OCI-LY7 (cell line): ENCODE measurements at regions not wholly inside any gene's neighbourhood (a gene's known extent, or its start where the extent isn't known, plus 50 kb on each side); places are given as distances from the start of the nearest gene placed in this dataset.
"Not testable (repeated sequence)": the region's sequence is repeated elsewhere in the genome, so short reads cannot be mapped to it uniquely, and the experiment has no call there.

Experiments used
- BruUV-seq: library from RNA; stranded (reverse); fragments of 400-500 nt; replicated peaks from 2 replicates; lab custom pipeline; 2021; lab: Mats Ljungman, UMichigan
- CTCF ChIA-PET: fragments of 300-600 bp; sonication (Branson Sonifier 250); formaldehyde crosslinking; loops from one replicate; lab custom pipeline; 2022; ENCODE audit warnings: antibody characterized with exemption; ENCODE audit not compliant: unreplicated experiment; lab: Charles Lee
- POLR2A ChIA-PET: fragments of 300-600 bp; sonication (Branson Sonifier 250); formaldehyde crosslinking; loops from one replicate; lab custom pipeline; 2022; ENCODE audit warnings: antibody characterized with exemption; lab: Charles Lee
- DNase-seq: peaks from one replicate; pipeline ENCODE4 v3.0.0-alpha.2; 2015; ENCODE audit warnings: low spot score
- H2AFZ ChIP-seq: fragments of 200-600 bp; sonication (generic), shearing (Covaris generic); 2 replicates; pipeline ENCODE4 v1.6.1; 2014; ENCODE audit warnings: mild to moderate bottlenecking, antibody characterized with exemption, low read length, moderate library complexity
- H3K27ac ChIP-seq: fragments of 200-600 bp; sonication (generic); 2 replicates; pipeline ENCODE4 v1.5.1; 2014; ENCODE audit warnings: mixed run types, low read depth, mild to moderate bottlenecking, moderate library complexity, low read length, inconsistent platforms; ENCODE audit not compliant: poor library complexity, severe bottlenecking
- H3K36me3 ChIP-seq: fragments of 200-600 bp; sonication (generic); 2 replicates; pipeline ENCODE4 v1.6.1; 2014; ENCODE audit warnings: mild to moderate bottlenecking, antibody characterized with exemption, low read length, moderate library complexity, mixed read lengths; ENCODE audit not compliant: insufficient read depth
- H3K4me1 ChIP-seq: fragments of 200-600 bp; sonication (generic); 2 replicates; pipeline ENCODE4 v1.5.1; 2014; ENCODE audit warnings: mild to moderate bottlenecking, low read length; ENCODE audit not compliant: insufficient read depth, poor library complexity, severe bottlenecking
- H3K4me2 ChIP-seq: fragments of 200-600 bp; sonication (generic); 2 replicates; pipeline ENCODE4 v1.6.1; 2014; ENCODE audit warnings: mild to moderate bottlenecking, low read length
- H3K4me3 ChIP-seq: fragments of 200-600 bp; sonication (generic); 2 replicates; pipeline ENCODE4 v1.5.1; 2014; ENCODE audit warnings: mild to moderate bottlenecking, low read depth, low read length; ENCODE audit not compliant: poor library complexity, severe bottlenecking
- H3K79me2 ChIP-seq: fragments of 200-600 bp; sonication (generic); 2 replicates; pipeline ENCODE4 v1.6.1; 2016; ENCODE audit warnings: low read depth, mild to moderate bottlenecking, low read length, moderate library complexity, mixed read lengths; ENCODE audit not compliant: insufficient read depth
- H3K9me2 ChIP-seq: fragments of 200-600 bp; sonication (generic); 2 replicates; pipeline ENCODE4 v1.6.1; 2016; ENCODE audit warnings: mild to moderate bottlenecking, low read length, mixed read lengths; ENCODE audit not compliant: insufficient read depth
- H3K9me3 ChIP-seq: fragments of 200-600 bp; sonication (generic); 2 replicates; pipeline ENCODE4 v1.6.1; 2014; ENCODE audit warnings: mild to moderate bottlenecking, mixed run types, low read length, mixed read lengths
- H4K20me1 ChIP-seq: fragments of 200-600 bp; sonication (generic); 2 replicates; pipeline ENCODE4 v1.6.1; 2014; ENCODE audit warnings: mild to moderate bottlenecking, antibody characterized with exemption, low read length, moderate library complexity, mixed read lengths; ENCODE audit not compliant: insufficient read depth
- CTCF ChIP-seq: fragments of 200-600 bp; sonication (generic); conservative IDR thresholded peaks from 2 replicates; pipeline ENCODE4 v1.5.1; 2014; ENCODE audit warnings: mild to moderate bottlenecking, antibody characterized with exemption, low read length, moderate library complexity, mixed read lengths
- EZH2phosphoT487 ChIP-seq: fragments of 200-600 bp; sonication (generic); IDR thresholded peaks from 2 replicates; pipeline ENCODE4 v1.6.1; 2018; ENCODE audit warnings: low read depth, borderline replicate concordance, mild to moderate bottlenecking, mixed run types, antibody characterized with exemption, low read length, moderate library complexity, mixed read lengths
- intact Hi-C: fragments of 100-400 bp; cut with micrococcal nuclease; formaldehyde crosslinking; loops from one replicate; pipeline ENCODE4 v1.10.0; 2022; ENCODE audit not compliant: unreplicated experiment

- Histone ChIP-seq H3K9me2 (no peaks in the 10 kb centered on the region), H3K9me3 (no peaks in the 10 kb centered on the region), H3K4me3 (no peak overlapping the region), H3K27ac (no peak overlapping the region), H3K4me1 (no peaks in the 10 kb centered on the region), H3K79me2 (no peaks in the 10 kb centered on the region), H2AFZ (no peak overlapping the region), H3K36me3 (no peaks in the 10 kb centered on the region), H4K20me1 (no peaks in the 10 kb centered on the region), H3K4me2 (no peak overlapping the region)
- BruUV-seq, result no TSS peak
- ChIA-PET CTCF (no interaction called here), POLR2A (no interaction called here)
- no peak for DNase-seq
- TF ChIP-seq EZH2phosphoT487 (no peak), CTCF (no peak)
- intact Hi-C loops, result no loop called here
Measured at GRCh38 chr7:54292171-54292925, 249.8 kb upstream of the VSTM2A start.

- POLR2A ChIA-PET, result no interaction called here
- no peak overlapping the region for H2AFZ ChIP-seq
- no peak for DNase-seq
- CTCF ChIA-PET, result no interaction called here
- no peaks in the 10 kb centered on the region for H3K79me2 ChIP-seq
- H3K9me2 ChIP-seq, result no peaks in the 10 kb centered on the region
- H3K4me2 ChIP-seq, result no peak overlapping the region
- H4K20me1 ChIP-seq, result no peaks in the 10 kb centered on the region
- no peaks in the 10 kb centered on the region for H3K4me1 ChIP-seq
- BruUV-seq, result no TSS peak
- no peak overlapping the region for H3K4me3 ChIP-seq
- TF ChIP-seq CTCF (no peak), EZH2phosphoT487 (no peak)
- no peaks in the 10 kb centered on the region for H3K9me3 ChIP-seq
- H3K27ac ChIP-seq, result no peak overlapping the region
- H3K36me3 ChIP-seq, result no peaks in the 10 kb centered on the region
- intact Hi-C loops, result no loop called here
Measured at GRCh38 chr7:54299426-54299825, 242.7 kb upstream of the VSTM2A start.

- H3K27ac ChIP-seq, H2AFZ ChIP-seq, POLR2A ChIA-PET, CTCF ChIA-PET, H3K9me2 ChIP-seq, H3K4me1 ChIP-seq, H3K4me3 ChIP-seq, BruUV-seq, H4K20me1 ChIP-seq, H3K9me3 ChIP-seq, DNase-seq, intact Hi-C loops, H3K4me2 ChIP-seq, H3K36me3 ChIP-seq, H3K79me2 ChIP-seq: not testable (repeated sequence)
Measured at GRCh38 chr7:54315955-54316354, 226.2 kb upstream of the VSTM2A start.
